Heart right ventricle (tissue), 16 donors: ENCODE measurements at regions not wholly inside any gene's neighbourhood (a gene's known extent, or its start where the extent isn't known, plus 50 kb on each side); places are given as distances from the start of the nearest gene placed in this dataset.

Source experiments
- ATAC-seq, 8 donors: fragments of 200-7000 bp; cut with Tn5 transposase; one replicate each; pipeline ENCODE4 v1.9.1; 2020; ENCODE audit warnings: mild to moderate bottlenecking in 8 of 8, moderate library complexity in 8 of 8, moderate number of reproducible peaks in 1 of 8
- DNase-seq, 2 donors: peaks; one replicate each; pipeline ENCODE4 v3.0.0-alpha.2; 2020
- H3K27ac ChIP-seq, 10 donors: fragments of 200-600 bp; sonication (generic) in 2 of 10; one replicate each; pipeline versions ENCODE4 v1.5.0 to v1.8.0; 2020 to 2022; ENCODE audit warnings: mild to moderate bottlenecking in 3 of 10
- H3K27me3 ChIP-seq, 7 donors: fragments of 200-600 bp; one replicate each; pipeline ENCODE4 v1.8.0; 2021 to 2022; ENCODE audit warnings: mild to moderate bottlenecking in 2 of 7
- H3K36me3 ChIP-seq, 9 donors: fragments of 200-600 bp; sonication (generic) in 1 of 9; one replicate each; pipeline versions ENCODE4 v1.5.0 to v1.8.0; 2020 to 2022; ENCODE audit warnings: mild to moderate bottlenecking in 2 of 9
- H3K4me1 ChIP-seq, 9 donors: fragments of 200-600 bp; sonication (generic) in 1 of 9; one replicate each; pipeline versions ENCODE4 v1.5.0 to v1.8.0; 2020 to 2022; ENCODE audit warnings: mild to moderate bottlenecking in 4 of 9
- H3K4me3 ChIP-seq, 10 donors: fragments of 200-600 bp; sonication (generic) in 2 of 10; one replicate each; pipeline versions ENCODE4 v1.5.0 to v1.8.0; 2020 to 2022; ENCODE audit warnings: mild to moderate bottlenecking in 7 of 10, moderate library complexity in 2 of 10
- H3K9me3 ChIP-seq, 11 donors: fragments of 200-600 bp in 10 of 11; sonication (generic) in 2 of 11; one replicate each; pipeline versions ENCODE4 v1.5.0 to v1.8.0; 2013 to 2022; ENCODE audit warnings: mild to moderate bottlenecking in 2 of 11, control low read depth in 1 of 11, moderate library complexity in 1 of 11
- WGBS, 2 donors: extraction: QIAGEN DNeasy Blood & Tissue Kit; methylation state at CpG; one replicate each; pipeline ENCODE4 v1.1.7; 2013; ENCODE audit warnings: inconsistent platforms in 1 of 2; 5-methylcytosine and 5-hydroxymethylcytosine counted together
- intact Hi-C, 10 donors: fragments of 100-400 bp; cut with DNase I; formaldehyde crosslinking; loops; one replicate each; pipeline versions ENCODE4 v1.11.1 to v1.14.2; 2022
- TF ChIP-seq, protein P1 (sequence below), 9 donors: fragments of 200-600 bp; sonication (generic) in 2 of 9; IDR thresholded peaks; one replicate each; pipeline versions ENCODE4 v1.5.0 to v1.8.0; 2021 to 2022; ENCODE audit warnings: antibody characterized with exemption in 9 of 9, mild to moderate bottlenecking in 5 of 9, moderate library complexity in 1 of 9
- donor health status: Arrhythmogenic right ventricular cardiomyopathy.
- donor health status: ischemic (EF 13 %, LVEDD 7.1; RV severe dilation, severe dysfunction).
- donor health status: healthy with polysubstance abuse.
- donor health status: DM: no; HTN: yes; CAD: no.
- donor health status: DM: no; HTN: no; CAD: no.
- donor health status: ischemic (EF 25% LVEDD 6.9; RV normal size, moderate dysfunction).
- donor health status: ischemic (EF 25% LVEDD 5.7; RV mildly dilated, moderate dysfunction).
- donor health status: healthy.
- donor health status: DM: yes; HTN: yes; CAD: no.
- donor health status: Ischemic cardiomyopathy.
- donor health status: ischemic (EF 35%, LVEDD 5.7; RV mildly dilated, moderate dysfunction).
- donor health status: nonischemic (EF 11% LVEDD 7.7; RV severe dilation, severe dysfunction).
- donor health status: DM: yes; HTN: yes; CAD: no.
- donor health status: PGD.
- donor health status: ischemic (EF 29% LVEDD 5.4; RV normal size, mild dysfunction).
- donor health status: nonischemic (EF 23%, LVEDD 6.1; RV moderate dilation, normal function).

DNA sequence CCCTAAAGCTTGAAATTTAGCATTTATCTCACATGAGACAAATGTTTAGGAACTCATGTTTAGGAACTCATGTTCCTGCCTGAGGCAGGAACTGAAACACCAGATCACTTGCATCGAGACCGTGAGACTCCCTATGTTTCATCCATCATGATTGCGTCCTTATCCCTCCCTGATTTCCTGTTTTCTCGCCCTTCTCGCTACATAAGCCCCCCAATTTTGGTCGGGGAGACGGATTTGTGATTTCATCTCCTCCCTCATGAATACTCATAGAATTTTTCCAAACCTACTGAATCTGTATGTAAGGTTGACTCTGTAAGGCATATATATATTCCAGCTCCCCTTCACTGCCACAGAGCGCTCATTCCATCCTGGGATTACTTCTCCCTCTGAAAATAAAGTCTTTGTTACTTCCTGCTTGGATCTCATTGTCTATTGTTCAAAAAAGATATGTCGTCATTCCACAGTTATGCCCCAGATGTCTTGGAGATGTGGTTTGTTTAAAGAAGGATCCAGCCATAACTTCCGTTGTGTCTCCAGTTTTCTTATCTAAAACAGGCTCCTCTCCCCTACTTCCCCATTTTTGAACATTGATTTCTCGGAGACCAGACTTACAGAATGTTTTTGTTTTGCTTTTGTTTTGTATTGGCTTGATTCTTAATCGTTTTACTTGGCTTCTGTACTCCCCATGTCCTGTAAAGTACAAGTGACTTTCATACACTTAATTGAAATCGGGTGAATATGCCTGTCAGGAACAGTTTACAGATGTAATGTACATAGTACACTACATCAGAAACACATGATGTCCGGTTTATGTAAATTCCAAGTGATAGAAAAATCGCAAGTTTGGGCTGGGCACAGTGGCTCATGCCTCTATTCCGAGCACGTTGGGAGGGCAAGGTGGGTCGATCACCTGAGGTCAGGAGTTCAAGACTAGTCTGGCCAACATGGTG lies 118.7 kb downstream of the HFE start:
- peak overlapping the region; percentile 50 to 82 (median 68) for H3K4me3 ChIP-seq
- WGBS, 2 donors = 11 to 12% methylated on average over 18 of the region's 18 CpGs
- H3K4me1 ChIP-seq = peaks cover 0 to 42% (median 6%) of the 10 kb centered on the region in 9 donors
- peak in 7 of 8 donors; percentile 14 to 61 (median 41) for ATAC-seq
- peaks cover 0 to 12% (median 0%) of the 10 kb centered on the region in 7 donors for H3K27me3 ChIP-seq
- H3K9me3 ChIP-seq = no peaks in the 10 kb centered on the region
- no peaks in the 10 kb centered on the region for H3K36me3 ChIP-seq
- TF ChIP-seq, protein P1, sequence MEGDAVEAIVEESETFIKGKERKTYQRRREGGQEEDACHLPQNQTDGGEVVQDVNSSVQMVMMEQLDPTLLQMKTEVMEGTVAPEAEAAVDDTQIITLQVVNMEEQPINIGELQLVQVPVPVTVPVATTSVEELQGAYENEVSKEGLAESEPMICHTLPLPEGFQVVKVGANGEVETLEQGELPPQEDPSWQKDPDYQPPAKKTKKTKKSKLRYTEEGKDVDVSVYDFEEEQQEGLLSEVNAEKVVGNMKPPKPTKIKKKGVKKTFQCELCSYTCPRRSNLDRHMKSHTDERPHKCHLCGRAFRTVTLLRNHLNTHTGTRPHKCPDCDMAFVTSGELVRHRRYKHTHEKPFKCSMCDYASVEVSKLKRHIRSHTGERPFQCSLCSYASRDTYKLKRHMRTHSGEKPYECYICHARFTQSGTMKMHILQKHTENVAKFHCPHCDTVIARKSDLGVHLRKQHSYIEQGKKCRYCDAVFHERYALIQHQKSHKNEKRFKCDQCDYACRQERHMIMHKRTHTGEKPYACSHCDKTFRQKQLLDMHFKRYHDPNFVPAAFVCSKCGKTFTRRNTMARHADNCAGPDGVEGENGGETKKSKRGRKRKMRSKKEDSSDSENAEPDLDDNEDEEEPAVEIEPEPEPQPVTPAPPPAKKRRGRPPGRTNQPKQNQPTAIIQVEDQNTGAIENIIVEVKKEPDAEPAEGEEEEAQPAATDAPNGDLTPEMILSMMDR (IDR thresholded peaks at IDR 0.05) = no peak
- intact Hi-C loops = loop anchor here in 2 of 10 donors (2.0 to 5.0 kb wide), 2 partner anchors 83 to 84 kb away; a partner anchor contains a TSS
- H3K27ac ChIP-seq = peak overlapping the region; percentile 85 to 95 (median 91)
- DNase-seq = no peak

DNA sequence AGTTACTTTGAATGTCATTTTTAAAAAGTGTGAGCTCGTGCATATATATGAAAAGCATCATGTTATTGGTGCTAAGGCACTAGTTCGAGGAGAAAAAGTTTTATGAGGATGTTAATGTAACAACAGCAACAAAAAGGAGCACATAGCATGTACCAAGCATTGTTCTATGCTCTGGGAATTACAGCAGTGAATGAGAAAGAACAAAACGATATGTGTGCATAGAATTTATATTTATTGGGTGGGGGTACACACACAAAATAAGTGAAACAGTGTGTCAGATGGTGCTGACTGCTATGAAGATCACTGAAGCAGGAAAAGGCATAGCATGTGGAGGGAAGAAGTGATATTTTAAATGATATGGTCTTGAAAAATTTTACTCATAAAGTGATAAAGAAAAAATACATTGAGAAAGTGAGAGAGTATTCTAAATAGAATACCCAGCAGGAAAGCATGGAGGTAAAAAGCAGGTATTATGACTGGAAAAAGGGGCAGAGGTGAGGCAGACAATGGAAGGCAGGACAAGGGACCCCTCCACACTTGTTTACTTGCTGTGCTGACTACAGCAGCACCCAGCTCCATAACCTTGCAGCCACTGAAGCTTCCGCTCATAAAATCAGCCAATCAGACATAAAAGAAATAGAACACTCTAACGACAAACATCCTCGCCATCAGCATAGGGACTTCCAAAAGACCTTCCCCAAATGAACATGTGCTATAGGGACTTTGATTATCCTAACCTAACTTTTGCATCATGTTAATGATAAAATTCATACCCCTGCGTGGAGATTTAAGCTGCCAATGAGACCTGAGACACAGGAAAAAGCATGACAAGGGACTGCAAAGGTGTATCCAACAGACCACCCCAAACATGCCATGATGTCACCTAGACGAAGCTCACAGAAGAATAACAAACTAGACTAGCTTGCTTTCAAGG lies 119.9 kb downstream of the HFE start:
- Histone ChIP-seq H3K27me3 (peaks cover 0 to 12% (median 0%) of the 10 kb centered on the region in 7 donors), H3K27ac (peak overlapping the region in 4 of 10 donors; percentile 85 to 95 (median 92)), H3K4me1 (peaks cover 0 to 40% (median 6%) of the 10 kb centered on the region in 9 donors), H3K4me3 (peak overlapping the region in 6 of 10 donors; percentile 60 to 82 (median 70)), H3K36me3 (no peaks in the 10 kb centered on the region), H3K9me3 (no peaks in the 10 kb centered on the region)
- intact Hi-C loops = loop anchor here in 1 of 10 donors (5.0 kb wide), 1 partner anchor 85 kb away; a partner anchor contains a TSS
- no peak for DNase-seq
- 68 to 69% methylated on average over 8 of the region's 8 CpGs for WGBS, 2 donors
- TF ChIP-seq, protein P1 (IDR thresholded peaks at IDR 0.05) = no peak
- no peak for ATAC-seq

DNA sequence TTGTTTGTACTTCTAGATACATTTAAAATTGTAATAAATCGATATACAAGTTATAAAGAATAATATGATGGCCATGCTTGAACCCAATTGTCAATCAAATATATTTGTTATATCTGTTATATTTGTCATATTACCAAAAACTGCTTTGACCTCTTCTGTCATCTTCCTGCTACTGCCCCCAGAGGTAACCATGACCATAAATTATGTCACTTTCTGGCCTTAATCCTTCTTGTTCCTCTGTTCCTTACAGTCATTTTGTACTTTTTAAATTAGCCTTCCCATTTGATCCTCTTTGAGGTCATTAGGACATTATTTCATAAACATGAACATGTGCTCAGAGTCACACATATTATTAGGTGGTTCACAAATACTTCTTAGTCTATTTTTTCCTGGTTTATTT lies 124.7 kb downstream of the HFE start:
- intact Hi-C loops = loop anchor here in 1 of 10 donors (10.0 kb wide), 1 partner anchor 73 kb away; a partner anchor contains a TSS
- Histone ChIP-seq H3K27me3 (peaks cover 0 to 22% (median 11%) of the 10 kb centered on the region in 7 donors), H3K4me3 (no peak overlapping the region), H3K9me3 (no peaks in the 10 kb centered on the region), H3K4me1 (peaks cover 0 to 21% (median 12%) of the 10 kb centered on the region in 9 donors), H3K27ac (no peak overlapping the region), H3K36me3 (no peaks in the 10 kb centered on the region)
- no peak for DNase-seq
- ATAC-seq = no peak
- TF ChIP-seq, protein P1 (IDR thresholded peaks at IDR 0.05) = no peak
- WGBS, 2 donors = 44 to 98% methylated on average over 1 of the region's 1 CpG
